ENCODE measurements at regions not wholly inside any gene's neighbourhood (a gene's known extent, or its start where the extent isn't known, plus 50 kb on each side); places are given as distances from the start of the nearest gene placed in this dataset.

DNA sequence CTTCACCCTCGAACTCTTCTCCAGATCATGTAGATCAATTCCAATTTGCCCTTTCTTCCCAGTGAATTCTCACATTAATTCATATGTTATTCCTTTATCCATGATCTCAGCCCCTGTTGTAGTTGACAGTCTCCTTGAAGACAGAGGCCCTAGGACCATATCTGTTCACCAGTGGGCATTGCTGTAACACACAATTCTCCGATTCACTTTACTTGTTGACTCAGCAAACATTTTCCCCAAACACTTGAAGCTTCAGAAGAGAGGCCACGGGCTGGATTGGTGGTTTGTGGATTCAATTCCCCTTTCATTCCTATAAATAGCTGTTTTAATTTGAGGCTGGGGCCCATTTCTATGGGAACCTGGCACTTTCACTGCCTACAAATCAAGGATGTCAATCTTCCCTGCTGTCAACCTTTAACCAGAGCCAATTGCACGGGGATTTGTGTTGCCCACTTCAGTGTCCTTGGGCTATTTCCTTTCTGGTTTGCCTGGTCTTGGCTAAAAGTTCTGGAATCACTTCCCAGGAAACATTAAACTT lies 393.0 kb upstream of the KIRREL3 start:
- no peak for DNase-seq (ENCODE audit: low read depth in 1 of 2, low spot score in 1 of 2)
- 2% methylated on average over 4 of the region's 4 CpGs for WGBS (ENCODE audit: missing lambda C conversion rate)
- H3K4me1 ChIP-seq, result no peaks in the 10 kb centered on the region
- H3K4me2 ChIP-seq, result no peak overlapping the region
- POLR2A ChIA-PET, result no interaction called here
- ATAC-seq, result no peak
- FAIRE-seq, result no peak
- TF ChIP-seq MAFK (IDR thresholded peaks at IDR 0.05; ENCODE audit: partially characterized antibody) (peak; percentile 10), HOXA7 (CRISPR knock-in tag; IDR thresholded peaks at IDR 0.05) (no peak)
- CTCF ChIA-PET, result no interaction called here
- H3K4me3 ChIP-seq, result no peak overlapping the region
- H3K27ac ChIP-seq, result no peak overlapping the region
- no peaks in the 10 kb centered on the region; the same call in 2 of the 3 replicates for H3K9me3 ChIP-seq

DNA sequence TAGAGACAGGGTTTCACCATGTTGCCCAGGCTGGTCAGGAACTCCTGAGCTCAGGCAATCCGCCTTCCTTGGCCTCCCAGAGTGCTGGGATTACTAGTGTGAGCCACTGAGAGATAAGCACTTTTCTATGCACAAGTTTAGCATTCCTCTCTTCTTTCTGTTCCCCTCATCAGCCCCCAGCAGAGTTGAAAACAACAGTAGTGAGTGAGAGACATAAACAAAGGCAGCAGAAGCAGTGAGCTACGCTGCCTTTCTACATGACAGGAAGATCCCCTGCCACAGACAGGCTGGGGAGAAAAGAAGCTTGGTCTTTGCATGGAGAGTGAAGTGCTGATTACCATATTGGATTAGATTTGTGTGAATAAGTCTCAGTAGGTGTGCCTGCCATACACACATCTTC lies 392.0 kb upstream of the KIRREL3 start:
- no peaks in the 10 kb centered on the region; the same call in 2 of the 3 replicates for H3K9me3 ChIP-seq
- H3K4me3 ChIP-seq, result no peak overlapping the region
- H3K27ac ChIP-seq, result no peak overlapping the region
- no peak for FAIRE-seq
- CTCF ChIA-PET, result no interaction called here
- POLR2A ChIA-PET, result no interaction called here
- no peak overlapping the region for H3K4me2 ChIP-seq
- TF ChIP-seq HMGXB4 (CRISPR knock-in tag; IDR thresholded peaks at IDR 0.05; ENCODE audit: borderline replicate concordance) (no peak), HOXB13 (CRISPR knock-in tag; IDR thresholded peaks at IDR 0.05; ENCODE audit: low read depth) (no peak), RCOR1 (IDR thresholded peaks at IDR 0.05; ENCODE audit: low read depth, low read length) (no peak), HOXA7 (CRISPR knock-in tag; IDR thresholded peaks at IDR 0.05) (no peak), SMC3 (IDR thresholded peaks at IDR 0.05) (no peak)
- no peak for ATAC-seq
- WGBS (ENCODE audit: missing lambda C conversion rate), result 0% methylated on average over 2 of the region's 2 CpGs
- H3K4me1 ChIP-seq, result no peaks in the 10 kb centered on the region
- DNase-seq (ENCODE audit: low read depth in 1 of 2, low spot score in 1 of 2), result no peak

GRCh38 chr11:127390465-127390864 lies 389.9 kb upstream of the KIRREL3 start:
- H3K27ac ChIP-seq, result no peak overlapping the region
- FAIRE-seq (no peak), DNase-seq (ENCODE audit: low read depth in 1 of 2, low spot score in 1 of 2) (no peak), ATAC-seq (no peak)
- no peak overlapping the region for H3K4me3 ChIP-seq
- no peaks in the 10 kb centered on the region for H3K9me3 ChIP-seq
- POLR2A ChIA-PET, result no interaction called here
- TF ChIP-seq KDM5A (IDR thresholded peaks at IDR 0.05) (no peak), MAFK (IDR thresholded peaks at IDR 0.05; ENCODE audit: partially characterized antibody) (no peak), HES2 (IDR thresholded peaks at IDR 0.05) (no peak), RARB (CRISPR knock-in tag; IDR thresholded peaks at IDR 0.05) (no peak), NR3C1 (IDR thresholded peaks at IDR 0.05) (no peak), BHLHE40 (IDR thresholded peaks at IDR 0.05; ENCODE audit: low read depth, low read length) (no peak), FOSL2 (IDR thresholded peaks at IDR 0.05) (no peak), FOSL2 (CRISPR knock-in tag; IDR thresholded peaks at IDR 0.05) (no peak), EHMT2 (IDR thresholded peaks at IDR 0.05; ENCODE audit: low read depth) (no peak), ESRRA (IDR thresholded peaks at IDR 0.05; ENCODE audit: borderline replicate concordance, low read length) (no peak), MAX (IDR thresholded peaks at IDR 0.05) (no peak), FOXS1 (CRISPR knock-in tag; IDR thresholded peaks at IDR 0.05) (no peak)
- 44% methylated on average over 4 of the region's 4 CpGs for WGBS (ENCODE audit: missing lambda C conversion rate)
- H3K4me1 ChIP-seq, result no peaks in the 10 kb centered on the region
- CTCF ChIA-PET, result no interaction called here
- no peak overlapping the region for H3K4me2 ChIP-seq

DNA sequence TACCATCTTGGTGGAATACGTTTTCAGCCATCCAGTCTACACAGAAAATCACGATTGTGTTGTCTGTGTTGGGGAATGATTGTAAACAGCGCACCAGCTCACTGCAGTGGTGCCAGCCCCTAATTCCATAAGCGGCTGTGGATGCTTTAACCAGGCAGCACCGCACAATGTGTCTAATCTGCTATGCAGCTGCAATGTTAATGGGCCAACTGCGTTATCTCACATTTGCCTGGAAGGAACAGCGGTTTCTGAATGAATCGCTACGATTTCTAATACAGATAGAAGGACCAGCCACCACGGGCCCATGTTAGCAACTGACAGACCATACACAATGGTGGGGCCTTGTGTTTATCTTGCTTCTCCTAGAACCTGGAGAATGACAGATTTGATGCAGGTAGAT lies 384.5 kb upstream of the KIRREL3 start:
- no peak for DNase-seq (ENCODE audit: low read depth in 1 of 2, low spot score in 1 of 2)
- Histone ChIP-seq H3K4me3 (no peak overlapping the region), H3K27ac (no peak overlapping the region), H3K9me3 (no peaks in the 10 kb centered on the region), H3K4me1 (no peaks in the 10 kb centered on the region), H3K4me2 (no peak overlapping the region)
- POLR2A ChIA-PET, result no interaction called here
- CTCF ChIA-PET, result no interaction called here
- ATAC-seq, result no peak
- 4% methylated on average over 5 of the region's 10 CpGs for WGBS (ENCODE audit: missing lambda C conversion rate)
- no peak for FAIRE-seq
- TF ChIP-seq NPAS2 (CRISPR knock-in tag; IDR thresholded peaks at IDR 0.05; ENCODE audit: borderline replicate concordance) (no peak), MAZ (IDR thresholded peaks at IDR 0.05; ENCODE audit: borderline replicate concordance, low read depth, low read length) (no peak), FOSL2 (IDR thresholded peaks at IDR 0.05) (no peak), FOSL2 (CRISPR knock-in tag; IDR thresholded peaks at IDR 0.05) (no peak), KDM5A (IDR thresholded peaks at IDR 0.05) (no peak), EHF (CRISPR knock-in tag; IDR thresholded peaks at IDR 0.05) (no peak), CHD2 (IDR thresholded peaks at IDR 0.05; ENCODE audit: low read length, partially characterized antibody) (no peak), CHD4 (IDR thresholded peaks at IDR 0.05; ENCODE audit: borderline replicate concordance) (no peak), PHF8 (IDR thresholded peaks at IDR 0.05; ENCODE audit: borderline replicate concordance, low read depth) (no peak), JUN (IDR thresholded peaks at IDR 0.05) (no peak), HMGXB4 (CRISPR knock-in tag; IDR thresholded peaks at IDR 0.05; ENCODE audit: borderline replicate concordance) (no peak), NR3C1 (IDR thresholded peaks at IDR 0.05) (no peak)
- TF ChIP-seq, protein P1, sequence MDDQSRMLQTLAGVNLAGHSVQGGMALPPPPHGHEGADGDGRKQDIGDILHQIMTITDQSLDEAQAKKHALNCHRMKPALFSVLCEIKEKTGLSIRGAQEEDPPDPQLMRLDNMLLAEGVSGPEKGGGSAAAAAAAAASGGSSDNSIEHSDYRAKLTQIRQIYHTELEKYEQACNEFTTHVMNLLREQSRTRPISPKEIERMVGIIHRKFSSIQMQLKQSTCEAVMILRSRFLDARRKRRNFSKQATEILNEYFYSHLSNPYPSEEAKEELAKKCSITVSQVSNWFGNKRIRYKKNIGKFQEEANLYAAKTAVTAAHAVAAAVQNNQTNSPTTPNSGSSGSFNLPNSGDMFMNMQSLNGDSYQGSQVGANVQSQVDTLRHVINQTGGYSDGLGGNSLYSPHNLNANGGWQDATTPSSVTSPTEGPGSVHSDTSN (IDR thresholded peaks at IDR 0.05), result no peak
- TF ChIP-seq, protein P2, sequence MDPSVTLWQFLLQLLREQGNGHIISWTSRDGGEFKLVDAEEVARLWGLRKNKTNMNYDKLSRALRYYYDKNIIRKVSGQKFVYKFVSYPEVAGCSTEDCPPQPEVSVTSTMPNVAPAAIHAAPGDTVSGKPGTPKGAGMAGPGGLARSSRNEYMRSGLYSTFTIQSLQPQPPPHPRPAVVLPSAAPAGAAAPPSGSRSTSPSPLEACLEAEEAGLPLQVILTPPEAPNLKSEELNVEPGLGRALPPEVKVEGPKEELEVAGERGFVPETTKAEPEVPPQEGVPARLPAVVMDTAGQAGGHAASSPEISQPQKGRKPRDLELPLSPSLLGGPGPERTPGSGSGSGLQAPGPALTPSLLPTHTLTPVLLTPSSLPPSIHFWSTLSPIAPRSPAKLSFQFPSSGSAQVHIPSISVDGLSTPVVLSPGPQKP (IDR thresholded peaks at IDR 0.05; ENCODE audit: low read depth, low read length), result no peak
